HG03575 (cell line): ENCODE measurements at regions not wholly inside any gene's neighbourhood (a gene's known extent, or its start where the extent isn't known, plus 50 kb on each side); places are given as distances from the start of the nearest gene placed in this dataset.
"Not testable (repeated sequence)": the region's sequence is repeated elsewhere in the genome, so short reads cannot be mapped to it uniquely, and the experiment has no call there.

ENCODE experiments used
- ATAC-seq: cut with Tn5 transposase; IDR thresholded peaks from one replicate; pipeline ENCODE4 v1.9.1; 2021; ENCODE audit not compliant: unreplicated experiment, insufficient number of reproducible peaks, low FRiP score; ENCODE audit errors: extremely low read depth

- no peak for ATAC-seq
Observed at GRCh38 chrX:138157850-138158249, 553.7 kb downstream of the FGF13 start.

GRCh38 chrX:138191998-138192397 is 519.5 kb downstream of the FGF13 start:
- no peak for ATAC-seq

GRCh38 chrX:138229718-138230117 is 481.8 kb downstream of the FGF13 start:
- ATAC-seq, result no peak

- ATAC-seq, result no peak
Observed at GRCh38 chrX:138240266-138240665, 471.3 kb downstream of the FGF13 start.

GRCh38 chrX:138254001-138254400 is 457.5 kb downstream of the FGF13 start:
- ATAC-seq, result no peak

GRCh38 chrX:138255373-138255772 is 456.1 kb downstream of the FGF13 start:
- ATAC-seq, result no peak

GRCh38 chrX:138264095-138264494 is 447.4 kb downstream of the FGF13 start:
- ATAC-seq, result not testable (repeated sequence)

GRCh38 chrX:138270931-138271330 is 440.6 kb downstream of the FGF13 start:
- no peak for ATAC-seq

GRCh38 chrX:138282598-138283150 is 428.8 kb downstream of the FGF13 start:
- not testable (repeated sequence) for ATAC-seq

GRCh38 chrX:138287205-138287877 is 424.2 kb downstream of the FGF13 start:
- ATAC-seq, result no peak

- ATAC-seq, result no peak
Observed at GRCh38 chrX:138294951-138295350, 416.6 kb downstream of the FGF13 start.

GRCh38 chrX:138298268-138298667 is 413.2 kb downstream of the FGF13 start:
- ATAC-seq, result no peak

- ATAC-seq, result no peak
Observed at GRCh38 chrX:138345801-138346200, 365.7 kb downstream of the FGF13 start.

- ATAC-seq, result no peak
Observed at GRCh38 chrX:138349351-138349750, 362.2 kb downstream of the FGF13 start.

GRCh38 chrX:138378876-138379275 is 332.6 kb downstream of the FGF13 start:
- no peak for ATAC-seq

GRCh38 chrX:138408101-138408500 is 303.4 kb downstream of the FGF13 start:
- no peak for ATAC-seq

- no peak for ATAC-seq
Observed at GRCh38 chrX:138411048-138411447, 300.5 kb downstream of the FGF13 start.
